ENCODE measurements at regions not wholly inside any gene's neighbourhood (a gene's known extent, or its start where the extent isn't known, plus 50 kb on each side); places are given as distances from the start of the nearest gene placed in this dataset.

DNA sequence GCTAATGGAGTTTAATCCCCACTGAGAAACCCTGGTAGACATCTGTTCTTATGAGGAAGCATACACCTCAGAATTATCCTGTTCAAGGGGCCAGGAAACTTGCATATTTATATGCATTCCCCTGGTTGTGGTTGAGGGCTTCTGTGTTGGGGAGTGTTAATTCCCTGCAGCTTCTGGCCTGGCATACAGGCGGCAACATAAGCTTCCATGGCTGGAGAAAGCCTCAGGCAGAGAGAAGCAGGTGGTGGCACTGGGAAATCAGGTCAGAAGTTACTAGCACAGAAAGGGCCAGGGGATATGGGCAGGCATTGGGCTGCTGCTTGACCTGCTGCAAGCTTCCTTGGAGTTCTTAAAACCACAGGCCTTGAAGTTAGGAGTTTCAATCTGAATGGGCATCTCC is 166.1 kb upstream of the SEMA6A start:
- TF ChIP-seq, protein P1, sequence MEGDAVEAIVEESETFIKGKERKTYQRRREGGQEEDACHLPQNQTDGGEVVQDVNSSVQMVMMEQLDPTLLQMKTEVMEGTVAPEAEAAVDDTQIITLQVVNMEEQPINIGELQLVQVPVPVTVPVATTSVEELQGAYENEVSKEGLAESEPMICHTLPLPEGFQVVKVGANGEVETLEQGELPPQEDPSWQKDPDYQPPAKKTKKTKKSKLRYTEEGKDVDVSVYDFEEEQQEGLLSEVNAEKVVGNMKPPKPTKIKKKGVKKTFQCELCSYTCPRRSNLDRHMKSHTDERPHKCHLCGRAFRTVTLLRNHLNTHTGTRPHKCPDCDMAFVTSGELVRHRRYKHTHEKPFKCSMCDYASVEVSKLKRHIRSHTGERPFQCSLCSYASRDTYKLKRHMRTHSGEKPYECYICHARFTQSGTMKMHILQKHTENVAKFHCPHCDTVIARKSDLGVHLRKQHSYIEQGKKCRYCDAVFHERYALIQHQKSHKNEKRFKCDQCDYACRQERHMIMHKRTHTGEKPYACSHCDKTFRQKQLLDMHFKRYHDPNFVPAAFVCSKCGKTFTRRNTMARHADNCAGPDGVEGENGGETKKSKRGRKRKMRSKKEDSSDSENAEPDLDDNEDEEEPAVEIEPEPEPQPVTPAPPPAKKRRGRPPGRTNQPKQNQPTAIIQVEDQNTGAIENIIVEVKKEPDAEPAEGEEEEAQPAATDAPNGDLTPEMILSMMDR (IDR thresholded peaks at IDR 0.05), result no peak
- no peak for TF ChIP-seq ZFX (IDR thresholded peaks at IDR 0.05; ENCODE audit: borderline replicate concordance)

All from 22Rv1 (cell line).